Choroid plexus epithelial cell (primary cell): ENCODE measurements at regions not wholly inside any gene's neighbourhood (a gene's known extent, or its start where the extent isn't known, plus 50 kb on each side); places are given as distances from the start of the nearest gene placed in this dataset.

Experiments used
- DNase-seq: peaks from one replicate; pipeline ENCODE4 v3.0.0-alpha.2; 2010; ENCODE audit warnings: low read depth
- H3K4me3 ChIP-seq: 2 replicates; pipeline ENCODE4 v1.5.1; 2011; ENCODE audit warnings: low read depth, mild to moderate bottlenecking, control low read depth, low read length, moderate library complexity
- TF ChIP-seq, protein P1 (sequence below): conservative IDR thresholded peaks from 2 replicates; pipeline ENCODE4 v1.5.1; 2011; ENCODE audit warnings: low read depth, mild to moderate bottlenecking, control low read depth, inconsistent platforms, low read length, moderate library complexity

- no peak overlapping the region for H3K4me3 ChIP-seq
- DNase-seq: no peak
- TF ChIP-seq, protein P1, sequence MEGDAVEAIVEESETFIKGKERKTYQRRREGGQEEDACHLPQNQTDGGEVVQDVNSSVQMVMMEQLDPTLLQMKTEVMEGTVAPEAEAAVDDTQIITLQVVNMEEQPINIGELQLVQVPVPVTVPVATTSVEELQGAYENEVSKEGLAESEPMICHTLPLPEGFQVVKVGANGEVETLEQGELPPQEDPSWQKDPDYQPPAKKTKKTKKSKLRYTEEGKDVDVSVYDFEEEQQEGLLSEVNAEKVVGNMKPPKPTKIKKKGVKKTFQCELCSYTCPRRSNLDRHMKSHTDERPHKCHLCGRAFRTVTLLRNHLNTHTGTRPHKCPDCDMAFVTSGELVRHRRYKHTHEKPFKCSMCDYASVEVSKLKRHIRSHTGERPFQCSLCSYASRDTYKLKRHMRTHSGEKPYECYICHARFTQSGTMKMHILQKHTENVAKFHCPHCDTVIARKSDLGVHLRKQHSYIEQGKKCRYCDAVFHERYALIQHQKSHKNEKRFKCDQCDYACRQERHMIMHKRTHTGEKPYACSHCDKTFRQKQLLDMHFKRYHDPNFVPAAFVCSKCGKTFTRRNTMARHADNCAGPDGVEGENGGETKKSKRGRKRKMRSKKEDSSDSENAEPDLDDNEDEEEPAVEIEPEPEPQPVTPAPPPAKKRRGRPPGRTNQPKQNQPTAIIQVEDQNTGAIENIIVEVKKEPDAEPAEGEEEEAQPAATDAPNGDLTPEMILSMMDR: no peak
Observed at GRCh38 chr3:95049841-95050240, 987.0 kb downstream of the NSUN3 start.

DNA sequence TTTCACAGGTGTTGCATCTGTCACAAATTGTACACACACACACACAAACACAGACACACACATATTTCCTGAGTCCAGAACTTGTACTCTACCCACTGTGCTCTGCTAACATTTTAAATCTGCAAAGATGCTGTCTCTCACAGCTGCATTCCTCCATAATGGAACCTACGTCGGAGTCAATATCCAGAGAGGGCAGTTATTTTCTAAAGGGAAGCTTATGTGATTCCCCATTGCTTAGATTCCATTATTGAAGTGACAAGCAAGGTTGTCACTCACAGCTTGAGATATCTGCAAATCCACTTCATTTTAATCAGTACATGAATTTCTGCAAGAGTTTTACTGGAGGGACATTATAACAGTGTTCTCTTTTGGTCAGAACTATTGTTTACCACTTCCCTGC is 992.4 kb downstream of the NSUN3 start:
- H3K4me3 ChIP-seq: no peak overlapping the region
- TF ChIP-seq, protein P1: no peak
- no peak for DNase-seq

DNA sequence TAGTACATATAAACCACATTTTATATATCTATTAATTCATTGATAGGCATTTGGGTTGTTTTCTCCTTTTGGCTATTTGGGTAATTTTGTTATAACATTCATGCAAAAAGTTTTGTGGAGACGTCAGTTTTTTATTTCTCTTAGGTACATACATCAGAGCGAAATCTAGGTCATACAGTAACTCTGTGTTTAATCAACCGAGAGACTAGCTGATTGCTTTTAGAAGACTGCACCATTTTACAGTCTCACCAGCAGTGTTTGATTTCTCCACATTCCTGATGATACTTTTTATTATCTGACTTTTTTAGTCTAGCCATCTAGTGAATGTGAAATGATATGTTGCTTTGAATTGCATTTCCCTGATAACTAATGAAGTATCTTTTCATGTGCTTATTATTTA is 1019.3 kb downstream of the NSUN3 start:
- TF ChIP-seq, protein P1: no peak
- no peak overlapping the region for H3K4me3 ChIP-seq
- no peak for DNase-seq

GRCh38 chr3:95084738-95085137 is 1021.9 kb downstream of the NSUN3 start:
- H3K4me3 ChIP-seq: no peak overlapping the region
- no peak for DNase-seq
- TF ChIP-seq, protein P1: no peak

- DNase-seq: no peak
Observed at GRCh38 chr3:95088464-95088863, 1025.6 kb downstream of the NSUN3 start.

DNA sequence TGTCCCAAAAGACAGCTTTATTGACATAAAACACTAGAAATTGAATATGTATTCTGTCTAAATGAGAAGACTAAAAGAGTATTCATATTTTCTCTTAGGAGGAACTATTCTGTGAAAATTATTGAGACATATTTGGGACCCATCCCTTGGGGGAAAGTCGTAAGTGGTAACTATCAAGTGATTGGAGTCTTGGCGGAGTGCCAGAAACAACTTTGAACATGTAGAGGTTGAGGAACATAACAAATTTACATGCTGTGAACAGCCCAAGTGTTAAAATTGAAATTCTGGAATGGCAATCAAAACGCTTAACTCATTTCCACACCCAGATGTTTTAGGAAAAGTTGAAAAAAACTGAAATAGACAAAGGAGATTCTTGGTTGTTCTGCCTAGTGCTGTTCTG is 1034.6 kb downstream of the NSUN3 start:
- TF ChIP-seq, protein P1: no peak
- no peak for DNase-seq

More at GRCh38 chr3:95088464-95088863, 1025.6 kb downstream of the NSUN3 start:
- no peak overlapping the region for H3K4me3 ChIP-seq
- TF ChIP-seq, protein P1: no peak

DNA sequence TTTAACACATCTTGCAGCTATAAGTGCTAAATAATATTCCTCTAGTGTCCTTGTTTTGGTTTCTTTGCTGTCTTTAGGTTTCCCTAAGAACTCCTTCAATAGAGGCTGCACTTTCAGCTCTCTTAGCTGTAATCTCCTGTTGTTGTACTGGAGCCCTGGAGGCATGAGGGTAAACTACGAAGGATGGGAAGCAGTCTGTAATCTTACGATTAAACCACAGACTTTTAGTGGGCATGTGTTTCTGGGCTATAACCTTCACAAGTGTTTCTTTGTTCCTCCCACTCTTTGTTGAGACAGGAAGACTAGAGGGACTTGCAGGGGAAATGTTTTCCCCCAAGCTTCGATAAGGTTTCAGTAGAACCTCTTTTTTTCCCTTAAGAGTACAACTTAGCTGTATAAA is 1058.1 kb downstream of the NSUN3 start:
- no peak overlapping the region for H3K4me3 ChIP-seq
- no peak for DNase-seq
- TF ChIP-seq, protein P1: no peak

More for the DNA sequence above, 1034.6 kb downstream of the NSUN3 start:
- H3K4me3 ChIP-seq: no peak overlapping the region
